ENCODE measurements at regions not wholly inside any gene's neighbourhood (a gene's known extent, or its start where the extent isn't known, plus 50 kb on each side); places are given as distances from the start of the nearest gene placed in this dataset.

DNA sequence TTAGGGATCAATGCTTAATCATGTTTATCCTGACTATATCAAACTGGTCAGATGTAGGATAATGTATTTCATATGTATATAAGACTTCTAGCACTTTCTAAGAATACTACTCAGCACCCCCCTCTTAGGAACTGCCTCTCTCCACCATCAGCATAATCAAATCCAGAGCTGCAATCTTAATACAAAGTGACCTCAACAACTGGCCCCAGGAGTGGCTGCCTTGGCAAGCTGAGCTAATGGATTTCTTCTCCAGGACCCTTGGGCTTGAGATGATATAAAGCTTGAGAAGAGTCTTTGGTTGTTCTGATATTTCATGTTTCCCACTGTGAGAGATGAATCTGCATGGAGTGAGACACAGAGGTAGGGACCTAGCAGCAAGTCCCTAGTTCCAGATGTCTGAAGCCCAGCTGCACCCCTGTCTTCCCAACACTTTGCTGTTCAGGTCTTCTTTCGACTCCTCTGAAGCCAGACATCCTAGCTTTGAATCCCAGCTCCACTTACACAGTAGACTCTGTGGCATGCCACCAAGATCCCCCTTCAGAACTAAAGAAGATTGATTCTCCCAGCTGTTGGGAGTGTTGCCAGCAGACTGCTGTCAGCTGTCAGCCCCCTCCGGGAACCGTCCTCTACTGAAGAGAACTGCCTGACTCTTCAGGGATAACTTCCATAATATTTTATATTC, 309.3 kb upstream of the UBE2E2 start:
- H3F3A ChIP-seq (ENCODE audit: low read length, unreplicated experiment): no peaks in the 10 kb centered on the region
- CTCF ChIA-PET: interaction anchor here (0.6 kb wide), 1 partner anchor 195 kb away, joined by 3 read pairs; no protein-coding TSS in a partner anchor
- no peaks in the 10 kb centered on the region for H3K9me3 ChIP-seq (ENCODE audit: low read length)
- no peak overlapping the region for H2AFZ ChIP-seq (ENCODE audit: low read length)
- H3K36me3 ChIP-seq (ENCODE audit: low read depth, low read length): no peaks in the 10 kb centered on the region
- H3K27me3 ChIP-seq (ENCODE audit: low read length): peaks cover 36% of the 10 kb centered on the region
- TF ChIP-seq EZH2 (IDR thresholded peaks at IDR 0.05; ENCODE audit: low read length, unreplicated experiment) (no peak), EZH2phosphoT487 (IDR thresholded peaks at IDR 0.05; ENCODE audit: borderline replicate concordance, low read length) (no peak)
- TF ChIP-seq, protein P1, sequence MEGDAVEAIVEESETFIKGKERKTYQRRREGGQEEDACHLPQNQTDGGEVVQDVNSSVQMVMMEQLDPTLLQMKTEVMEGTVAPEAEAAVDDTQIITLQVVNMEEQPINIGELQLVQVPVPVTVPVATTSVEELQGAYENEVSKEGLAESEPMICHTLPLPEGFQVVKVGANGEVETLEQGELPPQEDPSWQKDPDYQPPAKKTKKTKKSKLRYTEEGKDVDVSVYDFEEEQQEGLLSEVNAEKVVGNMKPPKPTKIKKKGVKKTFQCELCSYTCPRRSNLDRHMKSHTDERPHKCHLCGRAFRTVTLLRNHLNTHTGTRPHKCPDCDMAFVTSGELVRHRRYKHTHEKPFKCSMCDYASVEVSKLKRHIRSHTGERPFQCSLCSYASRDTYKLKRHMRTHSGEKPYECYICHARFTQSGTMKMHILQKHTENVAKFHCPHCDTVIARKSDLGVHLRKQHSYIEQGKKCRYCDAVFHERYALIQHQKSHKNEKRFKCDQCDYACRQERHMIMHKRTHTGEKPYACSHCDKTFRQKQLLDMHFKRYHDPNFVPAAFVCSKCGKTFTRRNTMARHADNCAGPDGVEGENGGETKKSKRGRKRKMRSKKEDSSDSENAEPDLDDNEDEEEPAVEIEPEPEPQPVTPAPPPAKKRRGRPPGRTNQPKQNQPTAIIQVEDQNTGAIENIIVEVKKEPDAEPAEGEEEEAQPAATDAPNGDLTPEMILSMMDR (conservative IDR thresholded peaks at IDR 0.05; ENCODE audit: low read depth, low read length): no peak
- no peaks in the 10 kb centered on the region for H4K20me1 ChIP-seq (ENCODE audit: low read length)
- no peak overlapping the region for H3K4me3 ChIP-seq (ENCODE audit: low read length)
- H3K27ac ChIP-seq (ENCODE audit: low read length): no peak overlapping the region
- BruUV-seq (replicated peaks): no TSS peak
- POLR2A ChIA-PET (ENCODE audit: unreplicated experiment): interaction anchor here (0.5 kb wide), 1 partner anchor 1377 kb away, joined by 3 read pairs; no protein-coding TSS in a partner anchor
- no peak for ATAC-seq
- H3K79me2 ChIP-seq (ENCODE audit: low read length): no peaks in the 10 kb centered on the region
- intact Hi-C loops (cut with micrococcal nuclease): no loop called here
- no peaks in the 10 kb centered on the region for H3K9me2 ChIP-seq (replicated peaks; ENCODE audit: low read length)
- H3K4me2 ChIP-seq (ENCODE audit: low read length): no peak overlapping the region
- no peak for DNase-seq
- H3K4me1 ChIP-seq (ENCODE audit: insufficient read depth, low read length): no peaks in the 10 kb centered on the region
- no peak overlapping the region for H3K9ac ChIP-seq (ENCODE audit: low read length)

DNA sequence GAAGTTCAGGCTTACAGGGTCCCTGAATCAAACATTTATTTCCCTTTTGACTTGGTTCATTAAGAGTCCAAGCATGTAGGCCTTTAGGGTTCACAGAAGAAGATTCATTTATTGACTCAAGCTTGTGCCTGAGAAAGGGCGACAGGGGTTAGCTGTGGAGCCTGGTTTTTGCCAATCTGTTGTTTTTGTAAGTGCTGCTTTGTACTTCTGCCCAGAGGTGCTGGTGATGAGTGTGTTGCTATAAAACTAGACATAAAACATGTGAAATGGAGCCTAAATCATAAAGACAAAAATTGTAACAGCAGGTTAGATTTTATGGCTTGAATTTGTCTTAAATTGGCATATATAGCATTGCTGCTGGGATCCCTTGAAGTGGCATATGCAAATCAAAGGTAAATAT, 308.3 kb upstream of the UBE2E2 start:
- Histone ChIP-seq H3K27ac (ENCODE audit: low read length) (no peak overlapping the region), H3F3A (ENCODE audit: low read length, unreplicated experiment) (no peaks in the 10 kb centered on the region), H3K9me3 (ENCODE audit: low read length) (no peaks in the 10 kb centered on the region), H3K4me2 (ENCODE audit: low read length) (no peak overlapping the region), H3K4me3 (ENCODE audit: low read length) (no peak overlapping the region), H3K4me1 (ENCODE audit: insufficient read depth, low read length) (no peaks in the 10 kb centered on the region), H2AFZ (ENCODE audit: low read length) (no peak overlapping the region), H3K36me3 (ENCODE audit: low read depth, low read length) (no peaks in the 10 kb centered on the region), H3K79me2 (ENCODE audit: low read length) (no peaks in the 10 kb centered on the region), H3K27me3 (ENCODE audit: low read length) (peaks cover 31% of the 10 kb centered on the region), H3K9ac (ENCODE audit: low read length) (no peak overlapping the region), H4K20me1 (ENCODE audit: low read length) (no peaks in the 10 kb centered on the region), H3K9me2 (replicated peaks; ENCODE audit: low read length) (no peaks in the 10 kb centered on the region)
- no peak for ATAC-seq
- intact Hi-C loops (cut with micrococcal nuclease): no loop called here
- ChIA-PET POLR2A (ENCODE audit: unreplicated experiment) (no interaction called here), CTCF (no interaction called here)
- BruUV-seq (replicated peaks): no TSS peak
- no peak for DNase-seq
- TF ChIP-seq EZH2phosphoT487 (IDR thresholded peaks at IDR 0.05; ENCODE audit: borderline replicate concordance, low read length): no peak
- no peak for TF ChIP-seq EZH2 (IDR thresholded peaks at IDR 0.05; ENCODE audit: low read length, unreplicated experiment)
- TF ChIP-seq, protein P1 (conservative IDR thresholded peaks at IDR 0.05; ENCODE audit: low read depth, low read length): no peak

DNA sequence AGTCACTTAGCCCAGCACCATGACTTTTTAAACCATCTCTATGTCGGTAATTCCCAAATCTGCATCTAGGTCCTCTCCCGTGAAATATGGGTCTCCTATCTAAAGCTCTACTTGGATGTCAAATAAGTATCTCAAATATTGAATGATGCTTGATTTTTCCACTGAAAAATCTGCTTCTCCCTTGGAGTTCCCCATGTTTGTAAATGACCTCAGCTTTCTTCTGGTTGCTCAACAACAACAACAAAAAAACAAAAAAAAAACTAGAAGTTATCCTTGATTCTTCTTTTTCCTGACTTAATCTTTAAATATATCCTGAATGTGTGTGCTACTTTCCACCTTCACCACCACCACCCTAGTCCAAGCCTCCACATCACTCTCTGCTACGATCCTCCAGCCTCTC, 307.5 kb upstream of the UBE2E2 start:
- intact Hi-C loops (cut with micrococcal nuclease): no loop called here
- no peaks in the 10 kb centered on the region for H4K20me1 ChIP-seq (ENCODE audit: low read length)
- no peaks in the 10 kb centered on the region for H3K79me2 ChIP-seq (ENCODE audit: low read length)
- BruUV-seq (replicated peaks): no TSS peak
- no peak for DNase-seq
- CTCF ChIA-PET: no interaction called here
- POLR2A ChIA-PET (ENCODE audit: unreplicated experiment): no interaction called here
- H3K4me2 ChIP-seq (ENCODE audit: low read length): no peak overlapping the region
- H3K4me3 ChIP-seq (ENCODE audit: low read length): no peak overlapping the region
- H3K27me3 ChIP-seq (ENCODE audit: low read length): peaks cover 31% of the 10 kb centered on the region
- no peak for ATAC-seq
- H2AFZ ChIP-seq (ENCODE audit: low read length): no peak overlapping the region
- H3K4me1 ChIP-seq (ENCODE audit: insufficient read depth, low read length): no peaks in the 10 kb centered on the region
- H3K9ac ChIP-seq (ENCODE audit: low read length): no peak overlapping the region
- no peak overlapping the region for H3K27ac ChIP-seq (ENCODE audit: low read length)
- no peaks in the 10 kb centered on the region for H3K9me2 ChIP-seq (replicated peaks; ENCODE audit: low read length)
- H3F3A ChIP-seq (ENCODE audit: low read length, unreplicated experiment): no peaks in the 10 kb centered on the region
- H3K9me3 ChIP-seq (ENCODE audit: low read length): no peaks in the 10 kb centered on the region
- H3K36me3 ChIP-seq (ENCODE audit: low read depth, low read length): no peaks in the 10 kb centered on the region
- TF ChIP-seq EZH2 (IDR thresholded peaks at IDR 0.05; ENCODE audit: low read length, unreplicated experiment) (no peak), EZH2phosphoT487 (IDR thresholded peaks at IDR 0.05; ENCODE audit: borderline replicate concordance, low read length) (no peak)
- TF ChIP-seq, protein P1 (conservative IDR thresholded peaks at IDR 0.05; ENCODE audit: low read depth, low read length): no peak
